ENCODE measurements at regions not wholly inside any gene's neighbourhood (a gene's known extent, or its start where the extent isn't known, plus 50 kb on each side); places are given as distances from the start of the nearest gene placed in this dataset.

DNA sequence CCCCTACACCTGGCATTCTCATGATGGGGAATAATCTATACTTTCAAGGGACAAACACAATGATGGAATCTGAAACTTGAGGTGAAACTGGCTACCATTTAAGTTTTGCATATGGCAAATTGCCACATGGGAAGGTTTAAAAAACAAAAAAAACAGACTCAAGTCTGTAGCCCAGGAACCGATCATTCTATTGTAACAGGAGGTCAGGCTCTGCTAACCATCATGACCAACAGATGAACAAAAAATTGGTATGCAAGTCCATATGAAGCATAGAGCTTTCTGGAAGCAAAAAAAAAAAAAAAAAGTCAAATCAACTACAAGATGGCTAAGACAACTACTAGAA is 594.3 kb upstream of the DIPK2B start:
- Histone ChIP-seq H2AK5ac (ENCODE audit: insufficient read length, low read length) (no peak overlapping the region), H4K20me1 (ENCODE audit: control insufficient read depth, insufficient read depth, insufficient read length) (no peaks in the 10 kb centered on the region), H3K23me2 (ENCODE audit: insufficient read length, low read depth, low read length, poor library complexity, severe bottlenecking) (no peaks in the 10 kb centered on the region), H2BK12ac (ENCODE audit: insufficient read length, low read depth, low read length) (no peak overlapping the region), H2BK15ac (ENCODE audit: low read depth, low read length) (no peak overlapping the region), H3K4me1 (ENCODE audit: insufficient read depth, low read length) (peaks cover 15% of the 10 kb centered on the region), H4K5ac (ENCODE audit: insufficient read length, low read depth, low read length) (no peak overlapping the region), H3K56ac (ENCODE audit: insufficient read length, low read depth, low read length) (no peak overlapping the region), H2BK120ac (ENCODE audit: low read depth, low read length, poor library complexity, severe bottlenecking) (no peak overlapping the region), H3K4ac (ENCODE audit: low read depth, low read length) (no peak overlapping the region), H2AFZ (ENCODE audit: low read length) (no peak overlapping the region), H3K4me2 (ENCODE audit: insufficient read depth, insufficient read length, low read length) (no peak overlapping the region), H4K8ac (replicated peaks; ENCODE audit: insufficient read length, low read depth, low read length) (no peak overlapping the region), H3K27ac (ENCODE audit: insufficient read length, low read depth, low read length) (no peak overlapping the region), H3K18ac (ENCODE audit: insufficient read length, low read depth, low read length) (no peak overlapping the region), H3K9me3 (ENCODE audit: control insufficient read depth, low read depth, low read length) (no peaks in the 10 kb centered on the region), H3K79me1 (ENCODE audit: insufficient read depth, low read depth, low read length, poor library complexity, severe bottlenecking) (peaks cover 3% of the 10 kb centered on the region), H2BK5ac (ENCODE audit: insufficient read length, low read length) (no peak overlapping the region), H3K23ac (ENCODE audit: insufficient read length, low read depth, low read length) (no peak overlapping the region), H3T11ph (ENCODE audit: low read length) (no peak overlapping the region), H3K9ac (ENCODE audit: extremely low read depth, insufficient read length, low read length) (no peak overlapping the region), H2BK20ac (ENCODE audit: low read depth, low read length, poor library complexity, severe bottlenecking) (no peak overlapping the region), H3K14ac (ENCODE audit: insufficient read depth, low read length) (no peak overlapping the region), H3K27me3 (ENCODE audit: insufficient read depth, low read length) (no peaks in the 10 kb centered on the region), H4K91ac (ENCODE audit: insufficient read length, low read depth, low read length) (no peak overlapping the region), H3K79me2 (ENCODE audit: insufficient read depth, low read length) (peaks cover 49% of the 10 kb centered on the region; the same call in 1 of the 2 replicates)
- Mint-ChIP-seq H3K36me3 (ENCODE audit: insufficient read depth in 1 of 3, low read depth in 3 of 3) (peaks cover 40 to 81% (median 72%) of the 10 kb centered on the region in 3 experiments), H3K27ac (no peak overlapping the region), H3K4me3 (no peak overlapping the region), H3K27me3 (ENCODE audit: low read depth) (no peaks in the 10 kb centered on the region), H3K9me3 (peaks cover 62 to 78% of the 10 kb centered on the region in 2 experiments), H3K4me1 (peaks cover 39 to 56% of the 10 kb centered on the region in 2 experiments)
- no CpG with 5 or more reads among the region's 1 CpG for WGBS (ENCODE audit: extremely low coverage, insufficient read length, low lambda C conversion rate)
- TF ChIP-seq, protein P1, sequence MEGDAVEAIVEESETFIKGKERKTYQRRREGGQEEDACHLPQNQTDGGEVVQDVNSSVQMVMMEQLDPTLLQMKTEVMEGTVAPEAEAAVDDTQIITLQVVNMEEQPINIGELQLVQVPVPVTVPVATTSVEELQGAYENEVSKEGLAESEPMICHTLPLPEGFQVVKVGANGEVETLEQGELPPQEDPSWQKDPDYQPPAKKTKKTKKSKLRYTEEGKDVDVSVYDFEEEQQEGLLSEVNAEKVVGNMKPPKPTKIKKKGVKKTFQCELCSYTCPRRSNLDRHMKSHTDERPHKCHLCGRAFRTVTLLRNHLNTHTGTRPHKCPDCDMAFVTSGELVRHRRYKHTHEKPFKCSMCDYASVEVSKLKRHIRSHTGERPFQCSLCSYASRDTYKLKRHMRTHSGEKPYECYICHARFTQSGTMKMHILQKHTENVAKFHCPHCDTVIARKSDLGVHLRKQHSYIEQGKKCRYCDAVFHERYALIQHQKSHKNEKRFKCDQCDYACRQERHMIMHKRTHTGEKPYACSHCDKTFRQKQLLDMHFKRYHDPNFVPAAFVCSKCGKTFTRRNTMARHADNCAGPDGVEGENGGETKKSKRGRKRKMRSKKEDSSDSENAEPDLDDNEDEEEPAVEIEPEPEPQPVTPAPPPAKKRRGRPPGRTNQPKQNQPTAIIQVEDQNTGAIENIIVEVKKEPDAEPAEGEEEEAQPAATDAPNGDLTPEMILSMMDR (conservative IDR thresholded peaks at IDR 0.05): no peak
- no peak for DNase-seq
